ENCODE measurements at regions not wholly inside any gene's neighbourhood (a gene's known extent, or its start where the extent isn't known, plus 50 kb on each side); places are given as distances from the start of the nearest gene placed in this dataset.

GRCh38 chr7:15886626-15887025 is 200.1 kb upstream of the MEOX2 start:
- TF ChIP-seq POLR2A (IDR thresholded peaks at IDR 0.05; ENCODE audit: low read length) (no peak), GATA1 (IDR thresholded peaks at IDR 0.05; ENCODE audit: low read depth, low read length) (no peak)
